T follicular helper cell (primary cell): ENCODE measurements at regions not wholly inside any gene's neighbourhood (a gene's known extent, or its start where the extent isn't known, plus 50 kb on each side); places are given as distances from the start of the nearest gene placed in this dataset.
"Not testable (repeated sequence)": the region's sequence is repeated elsewhere in the genome, so short reads cannot be mapped to it uniquely, and the experiment has no call there.

Experiments
- DNase-seq: peaks from one replicate; pipeline ENCODE4 v3.0.0-alpha.2; 2020; ENCODE audit warnings: low read depth

DNA sequence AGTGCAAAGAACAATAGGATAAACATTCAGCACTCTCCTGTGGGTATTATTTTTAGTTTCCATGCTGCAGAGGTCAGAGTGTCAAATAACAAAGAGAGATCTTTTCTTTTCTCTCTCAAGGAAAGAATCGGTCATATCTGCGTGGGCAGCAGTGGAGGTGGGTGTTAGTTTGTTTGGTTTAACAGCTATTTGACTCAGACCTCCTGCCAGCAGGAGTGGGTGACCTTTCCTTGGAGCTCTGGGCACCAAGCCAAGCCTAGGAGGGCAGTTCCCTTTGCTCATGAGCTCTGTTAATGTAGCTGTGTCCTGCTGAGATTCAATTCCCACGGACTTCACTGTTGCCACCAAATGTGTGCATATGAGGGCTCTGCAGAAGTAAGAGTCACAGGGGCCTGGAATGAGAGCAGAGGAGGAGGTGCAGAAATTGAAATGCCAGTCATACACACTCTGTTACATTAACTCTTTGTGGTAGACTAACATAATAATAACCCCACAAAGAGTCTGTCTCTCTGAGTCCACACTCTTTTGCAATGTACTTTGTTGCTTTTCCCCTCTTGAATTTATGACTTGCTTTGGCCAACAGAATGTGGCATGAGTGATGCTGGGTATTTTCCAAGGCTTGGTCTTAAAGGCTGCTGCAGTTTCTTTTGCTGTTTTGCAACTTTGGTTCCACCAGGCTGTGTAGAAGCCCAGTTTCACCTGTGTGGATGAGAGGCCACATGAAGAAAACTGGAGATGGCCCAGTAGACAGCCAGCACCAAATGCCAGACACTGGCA is 76.0 kb upstream of the GRK3 start:
- no peak for DNase-seq

- no peak for DNase-seq
Observed at GRCh38 chr22:25489947-25490346, 74.5 kb upstream of the GRK3 start.

DNA sequence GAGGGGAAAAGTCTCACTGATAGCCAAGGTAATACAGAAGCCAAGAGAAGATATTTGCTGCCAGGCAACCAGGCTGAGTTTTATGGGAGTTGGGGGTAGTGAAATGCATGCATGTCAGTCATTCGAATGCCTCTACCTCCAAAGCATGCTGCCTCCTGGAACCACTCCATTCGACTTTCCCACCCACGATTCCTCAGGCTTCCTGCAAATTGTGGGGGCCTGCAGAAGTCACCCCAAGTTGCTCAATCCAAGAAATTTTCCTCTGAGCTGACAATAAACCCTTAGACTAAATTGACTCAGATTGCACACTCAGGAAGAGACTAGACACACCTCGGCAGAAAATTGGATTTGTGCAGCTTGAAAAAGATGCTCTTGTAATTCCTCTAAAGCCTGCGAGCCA is 73.6 kb upstream of the GRK3 start:
- DNase-seq = no peak

- no peak for DNase-seq
Observed at GRCh38 chr22:25492162-25492561, 72.3 kb upstream of the GRK3 start.

GRCh38 chr22:25492841-25493734 is 71.4 kb upstream of the GRK3 start:
- DNase-seq = no peak

DNA sequence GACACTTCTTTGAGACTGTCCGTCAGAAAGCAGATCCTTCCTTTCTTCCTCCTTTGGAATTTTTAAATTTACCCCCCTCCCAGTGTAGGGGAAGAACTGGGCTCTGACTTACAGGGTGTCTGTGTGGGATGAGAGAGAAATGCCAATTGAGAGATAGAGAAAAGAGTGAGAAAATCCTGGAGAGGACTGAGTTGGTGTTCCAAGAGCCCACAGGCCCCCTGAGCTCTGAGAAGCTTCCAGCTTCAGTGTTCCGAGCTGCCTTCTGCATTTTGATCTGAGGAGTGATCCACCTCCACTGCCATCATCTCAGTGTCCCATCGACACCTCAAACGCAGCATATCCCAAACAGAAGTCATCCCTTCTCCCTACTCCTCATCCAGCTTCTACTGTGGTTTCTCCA is 70.7 kb upstream of the GRK3 start:
- DNase-seq = no peak

DNA sequence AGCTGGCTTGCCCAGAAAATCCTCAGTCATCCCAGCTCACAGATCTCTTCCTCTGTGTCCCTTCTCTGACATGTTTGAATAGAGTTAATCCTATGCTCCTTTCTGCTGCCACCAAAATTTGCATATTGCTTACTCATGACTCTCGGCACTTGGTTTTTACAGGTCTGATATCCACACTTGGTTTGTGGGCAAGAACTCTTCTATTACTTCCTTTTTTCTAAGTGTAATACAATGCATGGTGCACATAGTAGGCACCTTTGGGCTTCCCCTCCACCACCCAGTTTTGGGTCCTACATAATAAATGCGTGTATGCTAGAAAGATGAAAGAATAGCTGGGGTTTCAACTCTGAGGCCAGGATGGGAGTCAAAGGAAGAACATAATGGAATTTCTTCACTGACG is 69.7 kb upstream of the GRK3 start:
- no peak for DNase-seq

DNA sequence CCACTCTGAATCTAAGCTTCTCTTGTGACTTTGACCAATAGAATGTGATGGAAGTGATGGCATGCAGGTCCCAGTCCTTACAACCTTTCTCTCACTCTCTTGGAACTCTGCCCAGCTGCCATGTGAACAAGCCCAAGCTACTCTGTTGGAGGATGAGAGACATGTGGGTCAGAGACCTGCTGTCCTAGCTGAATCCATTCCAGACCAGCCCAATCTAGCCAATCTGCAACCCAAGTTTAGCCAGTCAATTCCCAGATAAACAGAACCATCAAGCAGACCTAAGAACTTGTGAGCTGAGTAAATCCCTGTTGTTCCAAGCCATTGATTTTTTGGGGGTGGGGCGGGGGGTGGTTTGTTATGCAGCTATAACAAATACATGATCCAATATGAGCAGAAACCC is 69.2 kb upstream of the GRK3 start:
- DNase-seq = no peak

DNA sequence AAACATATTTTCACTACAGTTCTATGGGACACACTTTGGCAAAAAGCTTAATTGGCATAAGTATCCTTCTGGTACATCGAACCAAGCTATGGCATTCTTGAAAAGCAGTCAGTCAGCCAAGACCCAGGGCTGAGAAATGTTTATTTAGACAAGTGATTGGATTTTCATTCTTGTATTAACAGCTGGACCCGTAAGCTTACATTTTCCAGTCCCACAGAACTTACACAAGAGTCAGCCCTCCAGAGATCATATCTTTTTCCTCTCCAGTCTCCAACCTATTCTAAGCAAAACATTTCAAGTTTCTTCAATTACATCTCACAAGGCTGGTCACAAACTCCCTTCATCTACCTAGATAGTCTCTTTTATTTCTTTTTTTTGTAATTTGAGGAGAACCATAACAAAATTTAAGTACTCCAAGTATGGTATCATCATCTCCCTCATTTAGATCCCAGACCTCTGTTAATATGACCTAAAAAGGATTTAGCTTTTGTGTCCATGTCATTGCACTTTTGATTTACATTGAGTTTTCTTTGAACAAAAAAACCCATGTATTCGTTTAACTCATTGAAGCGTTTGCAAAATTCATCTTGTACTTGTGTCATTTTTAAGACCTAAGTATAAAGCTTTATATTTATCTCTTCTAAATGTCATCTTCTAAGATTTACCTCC is 67.9 kb upstream of the GRK3 start:
- DNase-seq = no peak

- DNase-seq = no peak
Observed at GRCh38 chr22:25497181-25497641, 67.3 kb upstream of the GRK3 start.

- no peak for DNase-seq
Observed at GRCh38 chr22:25497716-25498115, 66.8 kb upstream of the GRK3 start.

- not testable (repeated sequence) for DNase-seq
Observed at GRCh38 chr22:25500671-25501070, 63.8 kb upstream of the GRK3 start.

GRCh38 chr22:25504017-25504416 is 60.5 kb upstream of the GRK3 start:
- DNase-seq = not testable (repeated sequence)

GRCh38 chr22:25508161-25508560 is 56.3 kb upstream of the GRK3 start:
- DNase-seq = no peak

DNA sequence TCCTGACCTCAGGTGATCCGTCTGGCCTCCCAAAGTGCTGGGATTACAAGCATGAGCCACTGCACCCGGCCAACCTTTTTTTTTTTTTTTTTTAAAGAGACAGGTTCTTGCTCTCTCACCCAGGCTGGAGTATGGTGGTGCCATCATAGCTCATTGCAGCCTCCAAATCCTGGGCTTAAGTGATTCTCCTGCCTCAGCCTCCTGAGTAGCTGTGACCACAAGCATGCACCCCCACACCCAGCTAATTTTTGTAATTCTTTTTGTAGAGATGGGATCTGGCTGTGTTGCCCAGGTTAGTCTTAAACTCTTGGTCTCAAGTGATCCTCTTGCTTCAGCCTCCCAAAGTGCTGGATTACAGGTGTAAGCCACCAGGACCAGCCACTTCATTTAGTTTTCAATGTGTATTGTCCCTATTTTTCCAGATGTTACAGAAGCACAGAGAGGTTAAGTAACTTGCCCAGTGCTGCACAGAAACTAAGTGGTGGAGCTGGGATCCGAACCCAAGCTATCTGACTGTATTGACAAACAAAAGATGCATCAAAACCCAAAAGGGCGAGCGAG is 55.6 kb upstream of the GRK3 start:
- no peak for DNase-seq

DNA sequence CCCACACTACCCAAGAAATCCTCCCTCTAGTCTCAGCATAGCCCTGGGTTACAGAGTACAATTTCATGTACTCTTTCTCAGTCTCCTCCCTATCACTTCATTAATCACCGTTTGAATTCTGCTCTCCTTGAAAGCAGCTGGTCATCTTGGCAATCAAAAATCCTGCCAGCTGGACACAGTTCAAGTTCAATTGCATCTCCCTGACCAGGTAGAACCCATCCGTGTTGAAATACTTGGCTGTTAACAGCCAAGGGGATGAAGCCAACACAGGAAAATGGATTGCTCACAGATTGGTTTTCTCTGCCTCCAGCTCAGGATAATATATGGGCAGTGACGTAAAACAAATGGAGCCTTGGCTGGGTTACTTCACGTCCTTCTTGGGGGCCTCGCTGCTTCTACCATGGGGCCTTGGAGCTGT is 55.1 kb upstream of the GRK3 start:
- no peak for DNase-seq

GRCh38 chr22:25510876-25511275 is 53.6 kb upstream of the GRK3 start:
- no peak for DNase-seq

DNA sequence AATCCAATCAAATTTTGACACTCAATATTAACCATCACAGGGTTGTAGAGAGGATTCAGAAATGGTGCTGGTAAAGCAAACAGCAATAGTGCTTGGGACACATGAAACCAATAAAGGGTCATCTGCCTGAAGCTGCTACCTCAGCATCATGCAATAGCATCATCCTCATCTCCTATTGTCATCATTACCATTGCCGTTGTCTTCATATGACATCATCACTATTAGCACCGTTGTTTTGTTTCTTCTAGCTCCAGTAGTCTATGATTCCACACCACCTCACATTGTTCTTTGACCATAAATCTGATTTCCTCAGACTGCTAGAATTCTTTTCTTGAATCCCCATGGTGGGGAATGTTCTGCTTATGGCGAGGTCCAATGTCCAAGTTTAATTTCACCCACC is 52.8 kb upstream of the GRK3 start:
- DNase-seq = no peak

DNA sequence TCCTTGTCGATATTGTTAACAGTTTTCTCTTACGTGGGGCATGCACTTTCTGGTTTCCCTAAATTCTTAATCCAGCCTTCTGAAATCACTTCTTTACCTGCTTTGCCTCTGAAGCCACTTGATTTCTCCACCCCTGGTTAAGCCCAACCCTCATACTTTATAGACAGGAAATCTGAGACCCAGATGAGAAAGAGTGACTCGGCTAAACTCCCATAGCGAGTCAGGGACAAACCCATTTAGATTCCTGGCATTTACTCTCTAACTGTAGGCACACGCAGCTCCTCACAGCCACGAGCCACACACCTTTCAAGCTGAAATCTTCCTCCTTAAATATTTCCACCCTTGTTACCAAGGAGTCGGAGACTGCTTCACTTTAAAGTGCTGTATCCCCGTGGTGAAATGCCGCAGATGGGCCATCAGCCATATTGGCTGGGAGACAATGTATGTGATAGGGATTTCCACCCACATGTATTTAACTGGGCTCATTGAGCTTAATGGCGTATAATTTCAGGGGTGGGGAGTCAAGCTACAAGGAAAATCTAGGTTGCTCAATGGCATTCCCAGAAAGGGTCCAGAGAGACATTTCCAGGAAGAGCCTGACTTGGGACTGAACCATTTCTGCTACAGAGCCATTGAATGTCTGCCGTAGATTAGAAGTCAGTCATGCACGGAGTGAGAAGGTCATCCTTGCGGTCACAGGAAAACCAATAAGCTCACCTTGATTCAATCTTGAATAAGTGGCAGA is 49.9 kb upstream of the GRK3 start:
- DNase-seq = no peak
